LNCaP clone FGC (cell line): ENCODE measurements at regions not wholly inside any gene's neighbourhood (a gene's known extent, or its start where the extent isn't known, plus 50 kb on each side); places are given as distances from the start of the nearest gene placed in this dataset.

Source experiments
- DNase-seq: peaks from one replicate; pipeline ENCODE4 v3.0.0-alpha.2; 2011; ENCODE audit warnings: low read depth
- H3K4me3 ChIP-seq: 2 replicates; pipeline ENCODE4 v1.5.1; 2011; ENCODE audit warnings: mild to moderate bottlenecking, low read depth, low read length, control low read depth
- TF ChIP-seq, protein P1 (sequence below): IDR thresholded peaks from 2 replicates; pipeline ENCODE4 v1.5.1; 2012; ENCODE audit warnings: mild to moderate bottlenecking; ENCODE audit not compliant: control insufficient read depth, insufficient read depth; ENCODE audit errors: extremely low read depth

DNA sequence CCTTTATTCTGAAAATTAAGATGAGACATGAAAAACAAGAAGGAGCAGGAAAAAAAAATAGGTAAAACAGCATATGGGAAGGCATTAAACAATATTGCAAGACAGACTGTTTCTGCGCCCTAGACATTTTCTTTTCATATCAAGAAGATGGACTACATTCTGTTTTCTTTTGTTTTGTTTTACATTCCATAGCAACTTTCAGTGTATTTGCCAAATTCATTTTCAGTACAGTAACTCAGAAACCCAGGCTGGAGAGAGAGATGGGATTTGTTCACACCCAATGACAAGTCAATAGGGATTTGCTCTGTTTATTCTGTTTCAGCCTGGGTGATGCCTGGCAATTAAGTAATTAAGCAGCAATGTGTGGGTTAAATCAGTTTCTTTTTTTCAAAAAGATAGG lies 892.8 kb upstream of the DIAPH2 start:
- DNase-seq, result no peak
- no peak overlapping the region for H3K4me3 ChIP-seq
- TF ChIP-seq, protein P1, sequence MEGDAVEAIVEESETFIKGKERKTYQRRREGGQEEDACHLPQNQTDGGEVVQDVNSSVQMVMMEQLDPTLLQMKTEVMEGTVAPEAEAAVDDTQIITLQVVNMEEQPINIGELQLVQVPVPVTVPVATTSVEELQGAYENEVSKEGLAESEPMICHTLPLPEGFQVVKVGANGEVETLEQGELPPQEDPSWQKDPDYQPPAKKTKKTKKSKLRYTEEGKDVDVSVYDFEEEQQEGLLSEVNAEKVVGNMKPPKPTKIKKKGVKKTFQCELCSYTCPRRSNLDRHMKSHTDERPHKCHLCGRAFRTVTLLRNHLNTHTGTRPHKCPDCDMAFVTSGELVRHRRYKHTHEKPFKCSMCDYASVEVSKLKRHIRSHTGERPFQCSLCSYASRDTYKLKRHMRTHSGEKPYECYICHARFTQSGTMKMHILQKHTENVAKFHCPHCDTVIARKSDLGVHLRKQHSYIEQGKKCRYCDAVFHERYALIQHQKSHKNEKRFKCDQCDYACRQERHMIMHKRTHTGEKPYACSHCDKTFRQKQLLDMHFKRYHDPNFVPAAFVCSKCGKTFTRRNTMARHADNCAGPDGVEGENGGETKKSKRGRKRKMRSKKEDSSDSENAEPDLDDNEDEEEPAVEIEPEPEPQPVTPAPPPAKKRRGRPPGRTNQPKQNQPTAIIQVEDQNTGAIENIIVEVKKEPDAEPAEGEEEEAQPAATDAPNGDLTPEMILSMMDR, result no peak

DNA sequence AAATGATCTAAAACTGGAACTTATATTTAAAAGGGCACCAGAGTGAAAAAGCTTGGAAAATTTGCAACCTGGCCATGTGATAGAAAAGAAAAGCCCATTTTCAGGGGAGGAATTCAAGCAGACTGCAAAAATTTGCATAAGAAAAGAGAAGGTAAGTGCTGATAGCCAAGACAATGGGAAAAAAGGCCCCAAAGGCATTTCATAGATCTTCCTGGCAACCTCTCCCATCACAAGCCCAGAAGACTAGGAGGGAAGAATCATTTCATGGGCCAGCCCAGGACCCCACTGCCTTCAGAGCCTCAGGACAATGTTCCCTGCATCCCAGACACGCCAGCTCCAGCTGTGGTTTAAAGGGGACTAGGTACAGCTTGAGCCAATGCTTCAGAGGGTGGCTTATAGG lies 887.3 kb upstream of the DIAPH2 start:
- TF ChIP-seq, protein P1, result no peak
- no peak overlapping the region for H3K4me3 ChIP-seq
- DNase-seq, result no peak

DNA sequence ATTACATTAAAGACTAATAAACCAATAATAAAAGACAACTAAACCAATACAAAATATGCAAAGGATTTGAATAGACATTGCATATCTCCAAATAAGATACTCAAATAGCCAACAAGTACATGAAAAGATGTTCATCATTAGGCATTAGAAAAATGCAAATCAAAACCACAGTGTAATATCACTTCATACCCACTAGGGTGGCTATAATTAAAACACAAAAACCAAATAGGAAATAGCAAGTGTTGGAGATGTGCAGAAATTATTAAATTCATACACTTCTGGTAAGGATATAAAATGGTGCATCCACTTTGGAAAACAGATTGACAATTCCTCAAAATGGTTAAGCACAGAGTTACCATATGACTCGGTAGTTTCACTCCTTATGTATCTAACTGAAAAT lies 860.8 kb upstream of the DIAPH2 start:
- H3K4me3 ChIP-seq, result no peak overlapping the region
- TF ChIP-seq, protein P1, result no peak
- no peak for DNase-seq

DNA sequence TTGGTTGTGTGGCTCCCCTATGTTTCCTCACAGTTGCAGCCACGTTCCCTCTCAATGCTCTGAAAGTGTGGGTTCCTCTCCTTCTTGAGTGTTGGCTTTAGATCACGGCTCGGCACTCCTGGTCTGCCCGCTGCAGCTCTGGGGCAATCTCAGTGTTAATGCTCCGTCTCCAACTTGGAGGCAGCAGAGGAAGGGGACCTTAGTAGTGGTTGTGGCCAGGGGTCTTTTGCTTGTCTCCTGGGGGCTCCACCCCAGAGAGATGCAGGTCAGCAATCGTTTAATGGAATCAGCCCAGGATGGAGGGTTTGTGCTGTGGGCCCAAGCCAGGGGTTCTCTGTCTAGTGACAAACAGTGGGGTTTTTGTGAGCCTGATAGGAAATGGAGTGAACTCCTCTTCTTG lies 849.4 kb upstream of the DIAPH2 start:
- DNase-seq, result no peak
- no peak overlapping the region for H3K4me3 ChIP-seq
- TF ChIP-seq, protein P1, result no peak

DNA sequence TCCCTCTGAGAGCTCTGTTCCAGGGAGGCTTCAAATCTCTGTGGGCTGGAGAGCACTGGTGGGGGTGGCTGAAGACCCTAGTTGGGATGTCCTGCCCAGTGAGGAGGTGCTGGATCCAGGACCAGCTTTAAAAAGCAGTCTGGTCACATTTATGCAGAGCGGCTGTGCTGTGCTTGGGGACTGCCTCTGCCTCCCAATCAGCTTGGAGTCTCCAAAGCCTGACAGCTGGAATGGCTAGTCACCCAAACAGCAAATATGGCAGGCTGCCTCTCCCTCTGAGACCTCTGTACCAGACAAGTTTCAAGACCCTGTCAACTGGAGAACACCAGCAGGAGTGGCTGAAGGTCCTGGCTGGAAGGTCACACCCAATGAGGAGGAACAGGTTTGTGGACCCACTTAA lies 848.1 kb upstream of the DIAPH2 start:
- DNase-seq, result no peak
- TF ChIP-seq, protein P1, result no peak
- no peak overlapping the region for H3K4me3 ChIP-seq

DNA sequence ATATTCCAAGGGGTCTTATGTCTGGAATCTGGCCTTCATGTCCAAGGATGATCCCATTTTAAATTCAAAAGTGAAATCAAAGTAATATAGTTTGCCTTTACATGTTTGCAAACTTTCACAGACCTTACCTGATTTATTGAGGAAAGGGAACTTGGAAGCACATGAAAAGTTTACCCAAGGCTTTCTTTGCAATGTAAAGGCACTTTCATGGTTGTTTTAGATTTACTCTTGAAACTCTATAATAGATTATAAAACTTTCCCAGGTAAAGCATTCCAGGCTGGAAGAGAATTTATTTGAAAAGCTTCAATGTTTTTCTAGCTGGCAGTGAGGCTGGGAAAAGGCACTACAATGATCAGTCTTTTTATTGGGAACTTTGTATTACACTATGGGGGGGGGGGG lies 842.8 kb upstream of the DIAPH2 start:
- peak; percentile 65 for DNase-seq
- TF ChIP-seq, protein P1, result no peak
- no peak overlapping the region for H3K4me3 ChIP-seq

DNA sequence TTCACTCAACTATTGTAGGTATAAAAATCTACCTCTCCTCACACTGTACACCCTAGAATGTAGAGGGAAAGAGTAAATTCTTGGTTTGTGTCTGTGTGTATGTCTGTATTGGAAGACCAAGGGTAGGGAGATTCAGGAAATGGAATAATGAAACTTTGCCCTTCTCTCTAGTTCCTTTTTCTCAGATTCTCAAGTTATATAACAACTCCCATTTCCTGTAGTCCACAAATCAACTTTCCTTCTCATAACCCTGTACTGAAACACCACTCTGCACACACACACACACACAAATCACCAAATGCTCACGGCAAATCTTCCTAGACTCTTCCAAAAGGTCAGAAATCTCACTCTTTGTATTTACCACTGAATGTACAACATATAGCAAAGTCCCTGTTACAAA lies 824.5 kb upstream of the DIAPH2 start:
- TF ChIP-seq, protein P1, result no peak
- H3K4me3 ChIP-seq, result no peak overlapping the region
- DNase-seq, result no peak
